ENCODE measurements at regions not wholly inside any gene's neighbourhood (a gene's known extent, or its start where the extent isn't known, plus 50 kb on each side); places are given as distances from the start of the nearest gene placed in this dataset.

DNA sequence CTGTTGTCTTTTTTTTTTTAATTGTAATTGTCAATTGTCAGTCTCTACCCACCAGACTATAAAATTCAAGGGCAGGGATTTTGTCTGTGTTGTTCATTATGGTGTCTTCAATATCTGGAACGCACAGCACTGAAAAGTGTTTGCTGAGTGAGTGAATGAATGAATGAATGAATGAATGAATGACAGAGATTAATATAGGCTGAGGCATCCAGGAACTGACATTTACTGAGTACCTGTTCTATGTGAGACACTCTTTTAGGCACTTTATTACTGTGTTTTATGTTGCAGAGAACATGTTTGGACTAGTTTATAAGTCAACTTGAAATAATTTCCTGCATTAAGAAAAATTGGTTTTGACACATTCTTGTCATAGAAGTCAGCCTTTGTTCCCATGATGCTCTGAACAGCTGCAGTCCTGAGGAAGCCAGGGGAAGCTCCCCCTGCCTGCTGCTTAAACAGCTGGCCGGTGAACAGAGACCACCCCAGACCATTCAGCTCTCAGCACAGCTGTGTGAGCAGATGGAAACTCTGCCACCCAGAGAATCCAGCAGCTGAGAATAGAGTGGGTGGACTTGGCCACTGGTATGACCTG, 160.7 kb upstream of the CCND2 start:
- Histone ChIP-seq H3K9me2 (ENCODE audit: low read depth, low read length) (no peaks in the 10 kb centered on the region), H3K4me2 (ENCODE audit: low read length) (no peak overlapping the region), H3K9ac (ENCODE audit: low read length) (no peak overlapping the region), H3F3A (ENCODE audit: insufficient read depth, low read length) (no peaks in the 10 kb centered on the region), H3K36me3 (ENCODE audit: insufficient read depth, low read length) (no peaks in the 10 kb centered on the region), H3K27ac (ENCODE audit: low read depth, low read length, poor library complexity, severe bottlenecking) (no peak overlapping the region), H3K27me3 (ENCODE audit: insufficient read depth, low read length) (no peaks in the 10 kb centered on the region), H4K20me1 (ENCODE audit: insufficient read depth, low read length) (no peaks in the 10 kb centered on the region), H3K9me3 (ENCODE audit: low read length) (no peaks in the 10 kb centered on the region), H3K4me3 (ENCODE audit: low read depth, low read length, poor library complexity, severe bottlenecking) (no peak overlapping the region), H3K79me2 (ENCODE audit: insufficient read depth, low read length) (no peaks in the 10 kb centered on the region), H2AFZ (ENCODE audit: low read length) (no peak overlapping the region), H3K4me1 (ENCODE audit: insufficient read depth, low read length, severe bottlenecking) (no peaks in the 10 kb centered on the region)
- TF ChIP-seq, protein P1, sequence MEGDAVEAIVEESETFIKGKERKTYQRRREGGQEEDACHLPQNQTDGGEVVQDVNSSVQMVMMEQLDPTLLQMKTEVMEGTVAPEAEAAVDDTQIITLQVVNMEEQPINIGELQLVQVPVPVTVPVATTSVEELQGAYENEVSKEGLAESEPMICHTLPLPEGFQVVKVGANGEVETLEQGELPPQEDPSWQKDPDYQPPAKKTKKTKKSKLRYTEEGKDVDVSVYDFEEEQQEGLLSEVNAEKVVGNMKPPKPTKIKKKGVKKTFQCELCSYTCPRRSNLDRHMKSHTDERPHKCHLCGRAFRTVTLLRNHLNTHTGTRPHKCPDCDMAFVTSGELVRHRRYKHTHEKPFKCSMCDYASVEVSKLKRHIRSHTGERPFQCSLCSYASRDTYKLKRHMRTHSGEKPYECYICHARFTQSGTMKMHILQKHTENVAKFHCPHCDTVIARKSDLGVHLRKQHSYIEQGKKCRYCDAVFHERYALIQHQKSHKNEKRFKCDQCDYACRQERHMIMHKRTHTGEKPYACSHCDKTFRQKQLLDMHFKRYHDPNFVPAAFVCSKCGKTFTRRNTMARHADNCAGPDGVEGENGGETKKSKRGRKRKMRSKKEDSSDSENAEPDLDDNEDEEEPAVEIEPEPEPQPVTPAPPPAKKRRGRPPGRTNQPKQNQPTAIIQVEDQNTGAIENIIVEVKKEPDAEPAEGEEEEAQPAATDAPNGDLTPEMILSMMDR (IDR thresholded peaks at IDR 0.05; ENCODE audit: low read length), result no peak
- TF ChIP-seq EZH2 (IDR thresholded peaks at IDR 0.05; ENCODE audit: borderline replicate concordance, low read length), result no peak

DNA sequence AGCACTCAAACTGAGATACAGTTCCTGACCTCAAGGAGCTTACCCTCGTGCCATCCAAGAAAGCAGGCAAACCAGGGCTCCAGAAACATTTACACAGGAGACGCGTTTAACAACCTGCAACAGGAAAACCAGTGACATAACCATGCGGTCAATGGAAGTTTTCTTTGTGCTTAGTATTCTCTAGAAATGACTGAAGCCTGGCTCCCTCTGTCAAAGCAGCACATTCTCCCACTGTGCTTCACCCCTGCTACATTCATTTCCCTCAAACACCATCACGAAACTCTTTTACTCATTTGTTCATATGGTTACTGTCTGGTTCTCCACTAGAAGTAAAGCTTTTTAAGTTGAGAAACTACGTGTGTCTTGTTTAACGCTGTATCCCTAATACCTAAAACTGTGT, 161.3 kb upstream of the CCND2 start:
- H3K4me1 ChIP-seq (ENCODE audit: insufficient read depth, low read length, severe bottlenecking), result no peaks in the 10 kb centered on the region
- H2AFZ ChIP-seq (ENCODE audit: low read length), result no peak overlapping the region
- H3K9ac ChIP-seq (ENCODE audit: low read length), result no peak overlapping the region
- no peak overlapping the region for H3K27ac ChIP-seq (ENCODE audit: low read depth, low read length, poor library complexity, severe bottlenecking)
- no peak overlapping the region for H3K4me2 ChIP-seq (ENCODE audit: low read length)
- TF ChIP-seq, protein P1 (IDR thresholded peaks at IDR 0.05; ENCODE audit: low read length), result no peak
- TF ChIP-seq EZH2 (IDR thresholded peaks at IDR 0.05; ENCODE audit: borderline replicate concordance, low read length), result no peak
- no peaks in the 10 kb centered on the region for H4K20me1 ChIP-seq (ENCODE audit: insufficient read depth, low read length)
- no peaks in the 10 kb centered on the region for H3K36me3 ChIP-seq (ENCODE audit: insufficient read depth, low read length)
- no peaks in the 10 kb centered on the region for H3K79me2 ChIP-seq (ENCODE audit: insufficient read depth, low read length)
- H3F3A ChIP-seq (ENCODE audit: insufficient read depth, low read length), result no peaks in the 10 kb centered on the region
- H3K9me3 ChIP-seq (ENCODE audit: low read length), result no peaks in the 10 kb centered on the region
- no peaks in the 10 kb centered on the region for H3K9me2 ChIP-seq (ENCODE audit: low read depth, low read length)
- H3K27me3 ChIP-seq (ENCODE audit: insufficient read depth, low read length), result no peaks in the 10 kb centered on the region
- no peak overlapping the region for H3K4me3 ChIP-seq (ENCODE audit: low read depth, low read length, poor library complexity, severe bottlenecking)

DNA sequence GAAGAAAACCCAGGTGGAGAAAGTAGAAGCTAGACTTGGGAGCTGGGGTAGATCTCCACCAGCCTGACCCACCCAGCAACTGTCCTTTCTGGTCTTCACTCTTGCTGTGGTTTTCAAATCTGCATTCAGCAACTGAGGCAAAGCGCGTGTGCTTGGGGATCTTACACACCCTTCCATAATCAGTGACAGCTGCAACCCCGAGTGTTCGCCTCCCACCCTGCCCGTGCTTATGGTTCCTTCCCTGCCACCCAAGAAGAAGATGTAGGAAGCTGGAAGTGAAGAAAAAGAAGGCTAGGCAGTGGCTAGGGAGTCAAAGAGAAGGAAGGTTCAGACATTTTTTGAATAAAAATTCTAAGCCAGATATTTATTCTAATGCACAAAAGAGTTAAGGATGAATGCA, 162.6 kb upstream of the CCND2 start:
- no peak overlapping the region for H3K27ac ChIP-seq (ENCODE audit: low read depth, low read length, poor library complexity, severe bottlenecking)
- no peak for TF ChIP-seq EZH2 (IDR thresholded peaks at IDR 0.05; ENCODE audit: borderline replicate concordance, low read length)
- TF ChIP-seq, protein P1 (IDR thresholded peaks at IDR 0.05; ENCODE audit: low read length), result no peak
- H3K4me1 ChIP-seq (ENCODE audit: insufficient read depth, low read length, severe bottlenecking), result no peaks in the 10 kb centered on the region

More for the DNA sequence above, 162.6 kb upstream of the CCND2 start:
- Histone ChIP-seq H3K9me3 (ENCODE audit: low read length) (no peaks in the 10 kb centered on the region), H3K4me2 (ENCODE audit: low read length) (no peak overlapping the region), H3F3A (ENCODE audit: insufficient read depth, low read length) (no peaks in the 10 kb centered on the region), H3K27me3 (ENCODE audit: insufficient read depth, low read length) (no peaks in the 10 kb centered on the region; the same call in 1 of the 2 replicates), H4K20me1 (ENCODE audit: insufficient read depth, low read length) (no peaks in the 10 kb centered on the region), H3K9me2 (ENCODE audit: low read depth, low read length) (no peaks in the 10 kb centered on the region), H3K9ac (ENCODE audit: low read length) (no peak overlapping the region), H2AFZ (ENCODE audit: low read length) (no peak overlapping the region), H3K36me3 (ENCODE audit: insufficient read depth, low read length) (no peaks in the 10 kb centered on the region), H3K79me2 (ENCODE audit: insufficient read depth, low read length) (no peaks in the 10 kb centered on the region), H3K4me3 (ENCODE audit: low read depth, low read length, poor library complexity, severe bottlenecking) (no peak overlapping the region)

All from OCI-LY1 (cell line).